ENCODE measurements at regions not wholly inside any gene's neighbourhood (a gene's known extent, or its start where the extent isn't known, plus 50 kb on each side); places are given as distances from the start of the nearest gene placed in this dataset.

GRCh38 chr2:47984041-47984440 lies 77.7 kb upstream of the FBXO11 start:
- no peak for TF ChIP-seq POLR2A (IDR thresholded peaks at IDR 0.05)
- no peak for TF ChIP-seq EP300 (IDR thresholded peaks at IDR 0.05)

Data from stomach (tissue), 4 donors.